Upper lobe of left lung (tissue), 6 donors: ENCODE measurements at regions not wholly inside any gene's neighbourhood (a gene's known extent, or its start where the extent isn't known, plus 50 kb on each side); places are given as distances from the start of the nearest gene placed in this dataset.
A peak's percentile ranks its signal among the peaks of the same experiment; 100 is the strongest.

Experiments
- ATAC-seq, 2 donors: fragments of 200-7000 bp; cut with Tn5 transposase; one replicate each; pipeline ENCODE4 v1.9.1; 2022; ENCODE audit warnings: mild to moderate bottlenecking in 2 of 2, moderate library complexity in 2 of 2; ENCODE audit not compliant: low FRiP score in 2 of 2
- DNase-seq, 2 donors: peaks; one replicate each; pipeline ENCODE4 v3.0.0-alpha.2; 2019 to 2020
- H3K27ac ChIP-seq, 4 donors: fragments of 200-600 bp; sonication (generic); one replicate each; pipeline ENCODE4 v1.5.1; 2016 to 2019
- H3K27me3 ChIP-seq, 4 donors: fragments of 200-600 bp; sonication (generic); one replicate each; pipeline ENCODE4 v1.5.1; 2017 to 2019
- H3K36me3 ChIP-seq, 4 donors: fragments of 200-600 bp; sonication (generic); one replicate each; pipeline ENCODE4 v1.5.1; 2016 to 2019
- H3K4me1 ChIP-seq, 4 donors: fragments of 200-600 bp; sonication (generic); one replicate each; pipeline ENCODE4 v1.5.1; 2018 to 2019
- H3K4me3 ChIP-seq, 4 donors: fragments of 200-600 bp; sonication (generic); one replicate each; pipeline ENCODE4 v1.5.1; 2017 to 2019; ENCODE audit warnings: mild to moderate bottlenecking in 2 of 4, moderate library complexity in 1 of 4
- H3K9me3 ChIP-seq, 4 donors: fragments of 200-600 bp; sonication (generic); one replicate each; pipeline ENCODE4 v1.5.1; 2018 to 2019
- EP300 ChIP-seq, 4 donors: sonication (generic); formaldehyde crosslinking; IDR thresholded peaks; one replicate each; pipeline ENCODE4 v1.5.1; 2017; ENCODE audit warnings: antibody characterized with exemption in 4 of 4, control low read depth in 2 of 4
- POLR2A ChIP-seq, 4 donors: fragments of 450-650 bp; IDR thresholded peaks; one replicate each; pipeline ENCODE4 v1.5.1; 2016 to 2017; ENCODE audit warnings: antibody characterized with exemption in 4 of 4, mild to moderate bottlenecking in 2 of 4
- POLR2AphosphoS5 ChIP-seq, 2 donors: sonication (generic); formaldehyde crosslinking; IDR thresholded peaks; one replicate each; pipeline ENCODE4 v1.5.1; 2017; ENCODE audit warnings: antibody characterized with exemption in 2 of 2
- WGBS, 2 donors: methylation state at CpG; one replicate each; pipeline ENCODE4 v1.1.5; 2017 to 2018; 5-methylcytosine and 5-hydroxymethylcytosine counted together
- TF ChIP-seq, protein P1 (sequence below), 6 experiments: fragments of 450-650 bp in 4 of 6; fragments of 200-600 bp in 2 of 6; sonication (generic) in 2 of 6; IDR thresholded peaks; one replicate each; pipeline ENCODE4 v1.5.1; 2016 to 2019; ENCODE audit warnings: antibody characterized with exemption in 6 of 6
- donor health status: DM: no; HTN: no; CAD: no; lungs with moderate emphysema.
- donor health status: DM: no; HTN: yes; CAD: no; lungs with severe emphysema.

GRCh38 chr1:94719926-94720793 is 100.0 kb upstream of the SLC44A3 start:
- H3K27me3 ChIP-seq = no peaks in the 10 kb centered on the region
- peak; percentile 81 for ATAC-seq
- peak overlapping the region; percentile 12 to 79 (median 54) for H3K27ac ChIP-seq
- peaks cover 0 to 20% (median 1%) of the 10 kb centered on the region in 4 donors for H3K4me1 ChIP-seq
- 61 to 66% methylated on average over 7 of the region's 7 CpGs for WGBS, 2 donors
- H3K9me3 ChIP-seq = no peaks in the 10 kb centered on the region
- DNase-seq = peak in 1 of 2 donors; percentile 73
- no peak overlapping the region for H3K4me3 ChIP-seq
- no peaks in the 10 kb centered on the region for H3K36me3 ChIP-seq
- no peak for TF ChIP-seq EP300 (IDR thresholded peaks at IDR 0.05)
- TF ChIP-seq POLR2A (IDR thresholded peaks at IDR 0.05) = no peak
- TF ChIP-seq POLR2AphosphoS5 (IDR thresholded peaks at IDR 0.05) = peak in 1 of 2 donors; percentile 44

- DNase-seq = no peak
- 63 to 68% methylated on average over 2 of the region's 2 CpGs for WGBS, 2 donors
Measured at GRCh38 chr1:94716965-94717364, 103.2 kb upstream of the SLC44A3 start.

DNA sequence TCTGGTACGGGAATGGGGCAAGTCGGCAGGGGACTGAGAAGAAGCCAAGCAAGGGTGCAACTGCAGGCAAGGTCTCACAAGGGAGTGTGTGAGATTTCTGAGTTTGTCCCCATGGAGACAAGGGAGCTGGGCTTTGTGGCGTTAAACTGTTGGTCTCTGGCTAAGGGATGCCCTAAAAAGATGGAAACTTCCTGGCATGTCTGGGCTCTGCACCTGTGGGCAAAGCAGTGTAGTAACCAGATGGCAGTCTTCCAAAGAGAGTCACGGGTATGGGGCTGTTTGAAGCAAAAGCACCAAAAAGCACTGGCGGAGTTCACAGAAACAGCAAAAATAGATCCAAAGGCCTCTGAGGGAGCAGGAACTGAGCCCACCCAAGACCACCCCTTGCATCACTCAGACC is 104.8 kb upstream of the SLC44A3 start:
- Histone ChIP-seq H3K4me3 (no peak overlapping the region), H3K27ac (no peak overlapping the region), H3K36me3 (no peaks in the 10 kb centered on the region), H3K27me3 (no peaks in the 10 kb centered on the region), H3K4me1 (no peaks in the 10 kb centered on the region), H3K9me3 (no peaks in the 10 kb centered on the region)
- WGBS, 2 donors = 87 to 91% methylated on average over 5 of the region's 5 CpGs
- TF ChIP-seq POLR2A (IDR thresholded peaks at IDR 0.05) = no peak
- TF ChIP-seq, protein P1, sequence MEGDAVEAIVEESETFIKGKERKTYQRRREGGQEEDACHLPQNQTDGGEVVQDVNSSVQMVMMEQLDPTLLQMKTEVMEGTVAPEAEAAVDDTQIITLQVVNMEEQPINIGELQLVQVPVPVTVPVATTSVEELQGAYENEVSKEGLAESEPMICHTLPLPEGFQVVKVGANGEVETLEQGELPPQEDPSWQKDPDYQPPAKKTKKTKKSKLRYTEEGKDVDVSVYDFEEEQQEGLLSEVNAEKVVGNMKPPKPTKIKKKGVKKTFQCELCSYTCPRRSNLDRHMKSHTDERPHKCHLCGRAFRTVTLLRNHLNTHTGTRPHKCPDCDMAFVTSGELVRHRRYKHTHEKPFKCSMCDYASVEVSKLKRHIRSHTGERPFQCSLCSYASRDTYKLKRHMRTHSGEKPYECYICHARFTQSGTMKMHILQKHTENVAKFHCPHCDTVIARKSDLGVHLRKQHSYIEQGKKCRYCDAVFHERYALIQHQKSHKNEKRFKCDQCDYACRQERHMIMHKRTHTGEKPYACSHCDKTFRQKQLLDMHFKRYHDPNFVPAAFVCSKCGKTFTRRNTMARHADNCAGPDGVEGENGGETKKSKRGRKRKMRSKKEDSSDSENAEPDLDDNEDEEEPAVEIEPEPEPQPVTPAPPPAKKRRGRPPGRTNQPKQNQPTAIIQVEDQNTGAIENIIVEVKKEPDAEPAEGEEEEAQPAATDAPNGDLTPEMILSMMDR (IDR thresholded peaks at IDR 0.05) = no peak
- no peak for TF ChIP-seq POLR2AphosphoS5 (IDR thresholded peaks at IDR 0.05)
- no peak for TF ChIP-seq EP300 (IDR thresholded peaks at IDR 0.05)
- DNase-seq = no peak
- ATAC-seq = no peak

More at GRCh38 chr1:94716965-94717364, 103.2 kb upstream of the SLC44A3 start:
- Histone ChIP-seq H3K4me3 (no peak overlapping the region), H3K4me1 (peaks cover 0 to 12% (median 1%) of the 10 kb centered on the region in 4 donors), H3K27me3 (no peaks in the 10 kb centered on the region), H3K36me3 (no peaks in the 10 kb centered on the region), H3K9me3 (no peaks in the 10 kb centered on the region), H3K27ac (no peak overlapping the region)
- no peak for ATAC-seq
- TF ChIP-seq EP300 (IDR thresholded peaks at IDR 0.05) (no peak), POLR2AphosphoS5 (IDR thresholded peaks at IDR 0.05) (no peak), POLR2A (IDR thresholded peaks at IDR 0.05) (no peak)
- TF ChIP-seq, protein P1 (IDR thresholded peaks at IDR 0.05) = no peak

DNA sequence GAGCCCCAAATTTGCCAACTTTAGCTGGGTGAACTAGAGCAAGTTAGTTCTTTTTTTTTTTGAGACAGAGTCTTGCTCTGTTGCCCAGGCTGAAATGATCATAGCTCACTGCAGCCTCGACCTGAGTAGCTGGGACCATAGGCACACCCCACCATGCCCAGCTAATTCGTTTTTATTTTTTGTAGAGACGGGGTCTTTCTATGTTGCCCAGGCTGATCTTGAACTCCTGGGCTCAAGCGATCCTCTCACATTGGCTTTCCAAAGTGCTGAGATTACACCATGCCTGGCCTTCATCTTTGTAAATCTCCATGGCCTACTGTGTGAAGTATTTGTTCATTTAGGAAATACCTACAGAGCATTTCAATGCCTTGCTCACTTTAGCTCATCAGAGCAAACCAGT is 105.6 kb upstream of the SLC44A3 start:
- Histone ChIP-seq H3K27ac (peak overlapping the region in 1 of 4 donors; percentile 26), H3K9me3 (no peaks in the 10 kb centered on the region), H3K36me3 (no peaks in the 10 kb centered on the region), H3K4me1 (no peaks in the 10 kb centered on the region), H3K4me3 (no peak overlapping the region), H3K27me3 (no peaks in the 10 kb centered on the region)
- 88 to 93% methylated on average over 4 of the region's 4 CpGs for WGBS, 2 donors
- no peak for DNase-seq
- TF ChIP-seq POLR2AphosphoS5 (IDR thresholded peaks at IDR 0.05) (no peak), EP300 (IDR thresholded peaks at IDR 0.05) (no peak), POLR2A (IDR thresholded peaks at IDR 0.05) (no peak)
- TF ChIP-seq, protein P1 (IDR thresholded peaks at IDR 0.05) = no peak
- ATAC-seq = no peak

GRCh38 chr1:94714152-94714551 is 106.0 kb upstream of the SLC44A3 start:
- Histone ChIP-seq H3K4me3 (no peak overlapping the region), H3K9me3 (no peaks in the 10 kb centered on the region), H3K4me1 (no peaks in the 10 kb centered on the region), H3K27me3 (no peaks in the 10 kb centered on the region), H3K27ac (peak overlapping the region in 1 of 4 donors; percentile 26), H3K36me3 (no peaks in the 10 kb centered on the region)
- no peak for ATAC-seq
- WGBS, 2 donors = 95 to 97% methylated on average over 5 of the region's 5 CpGs
- no peak for TF ChIP-seq POLR2A (IDR thresholded peaks at IDR 0.05)
- TF ChIP-seq, protein P1 (IDR thresholded peaks at IDR 0.05) = no peak
- no peak for TF ChIP-seq POLR2AphosphoS5 (IDR thresholded peaks at IDR 0.05)
- TF ChIP-seq EP300 (IDR thresholded peaks at IDR 0.05) = no peak
- DNase-seq = no peak
